Panc1 (cell line): ENCODE measurements at regions not wholly inside any gene's neighbourhood (a gene's known extent, or its start where the extent isn't known, plus 50 kb on each side); places are given as distances from the start of the nearest gene placed in this dataset.

Source experiments
- ATAC-seq: fragments of 200-7000 bp; cut with Tn5 transposase; 2 replicates; pipeline ENCODE4 v1.9.1; 2020; ENCODE audit warnings: mild to moderate bottlenecking, moderate library complexity
- BruUV-seq: library from RNA; stranded (reverse); fragments of 400-500 nt; replicated peaks from 2 replicates; lab custom pipeline; 2021; lab: Mats Ljungman, UMichigan
- CTCF ChIA-PET: fragments of 300-600 bp; sonication (Branson Sonifier 250); formaldehyde crosslinking; loops from one replicate; lab custom pipeline; 2022; ENCODE audit warnings: antibody characterized with exemption; lab: Charles Lee
- POLR2A ChIA-PET: fragments of 300-600 bp; sonication (Branson Sonifier 250); formaldehyde crosslinking; loops from one replicate; lab custom pipeline; 2022; ENCODE audit warnings: antibody characterized with exemption; lab: Charles Lee
- DNase-seq: peaks from one replicate; pipeline ENCODE4 v3.0.0-alpha.2; 2010; ENCODE audit warnings: low read depth, low spot score
- H3K27ac ChIP-seq: 2 replicates; pipeline ENCODE4 v1.5.1; 2011; ENCODE audit warnings: mild to moderate bottlenecking, low read length, inconsistent platforms
- H3K27me3 ChIP-seq: fragments of 200-500 bp; sonication (Bioruptor generic); 2 replicates; pipeline ENCODE4 v1.6.0; 2014; ENCODE audit warnings: low read length, inconsistent platforms; ENCODE audit not compliant: control insufficient read depth, insufficient read depth
- H3K36me3 ChIP-seq: fragments of 200-500 bp; sonication (Bioruptor generic); 2 replicates; pipeline ENCODE4 v1.5.1; 2014; ENCODE audit warnings: inconsistent platforms, mild to moderate bottlenecking, low read length, moderate library complexity; ENCODE audit not compliant: control insufficient read depth, insufficient read depth
- H3K4me1 ChIP-seq: 2 replicates; pipeline ENCODE4 v1.5.1; 2011; ENCODE audit warnings: inconsistent platforms, mild to moderate bottlenecking, low read length, moderate library complexity; ENCODE audit not compliant: control insufficient read depth, insufficient read depth
- H3K4me3 ChIP-seq, 2 experiments: 2 replicates each; pipeline ENCODE4 v1.5.1; 2011 to 2012; ENCODE audit warnings: low read depth in 2 of 2, low read length in 2 of 2, mild to moderate bottlenecking in 2 of 2, inconsistent platforms in 1 of 2, moderate library complexity in 1 of 2
- H3K9me3 ChIP-seq: fragments of 200-500 bp; sonication (Bioruptor generic); 2 replicates; pipeline ENCODE4 v1.5.1; 2014; ENCODE audit warnings: low read depth, mild to moderate bottlenecking, inconsistent platforms, low read length, moderate library complexity; ENCODE audit not compliant: control insufficient read depth, insufficient read depth
- CTCF ChIP-seq: fragments of 450-650 bp; IDR thresholded peaks from 2 replicates; pipeline ENCODE4 v1.5.1; 2017; ENCODE audit warnings: mild to moderate bottlenecking
- POLR2AphosphoS5 ChIP-seq: IDR thresholded peaks from 2 replicates; pipeline ENCODE4 v1.6.1; 2012; ENCODE audit warnings: mild to moderate bottlenecking, low read depth, low read length, moderate library complexity
- REST ChIP-seq, 2 experiments: IDR thresholded peaks; 2 replicates each; pipeline ENCODE4 v1.6.1; 2011 to 2012; ENCODE audit warnings: low read depth in 2 of 2, control low read depth in 1 of 2, low read length in 1 of 2, mild to moderate bottlenecking in 1 of 2, moderate library complexity in 1 of 2; ENCODE audit not compliant: insufficient read depth in 1 of 2
- SIN3A ChIP-seq: IDR thresholded peaks from 2 replicates; pipeline ENCODE4 v1.6.1; 2012; ENCODE audit warnings: low read depth, mild to moderate bottlenecking, low read length, moderate library complexity, borderline replicate concordance; ENCODE audit not compliant: insufficient read depth
- TCF7L2 ChIP-seq: IDR thresholded peaks from 2 replicates; pipeline ENCODE4 v1.6.1; 2011; ENCODE audit warnings: mild to moderate bottlenecking, low read depth, low read length, inconsistent platforms
- in situ Hi-C: cut with HindIII; loops from 2 replicates; pipeline ENCODE4 v1.10.0; 2016; ENCODE audit warnings: low sequenced_read_pairs, low pct_unique_long_range_greater_than_20kb
- intact Hi-C: fragments of 100-400 bp; cut with micrococcal nuclease; formaldehyde crosslinking; loops from one replicate; pipeline ENCODE4 v1.10.0; 2022; ENCODE audit not compliant: unreplicated experiment

GRCh38 chr16:25614716-25615265 is 77.0 kb upstream of the HS3ST4 start:
- TF ChIP-seq POLR2AphosphoS5 = no peak
- Histone ChIP-seq H3K27ac (no peak overlapping the region), H3K4me3 (no peak overlapping the region), H3K27me3 (no peaks in the 10 kb centered on the region), H3K36me3 (no peaks in the 10 kb centered on the region), H3K4me1 (no peaks in the 10 kb centered on the region), H3K9me3 (no peaks in the 10 kb centered on the region)
- DNase-seq (no peak), ATAC-seq (no peak)
- ChIA-PET POLR2A (no interaction called here), CTCF (no interaction called here)
- BruUV-seq = no TSS peak
- in situ Hi-C loops (no loop called here), intact Hi-C loops (no loop called here)

- in situ Hi-C loops (no loop called here), intact Hi-C loops (no loop called here)
- no peaks in the 10 kb centered on the region for H3K4me1 ChIP-seq
- H3K4me3 ChIP-seq = no peak overlapping the region
- TF ChIP-seq TCF7L2 (no peak), CTCF (no peak), POLR2AphosphoS5 (no peak), SIN3A (no peak), REST (IDR thresholded peaks at IDR 0.05; ENCODE audit: insufficient read depth in 1 of 2, low read depth in 2 of 2, low read length in 1 of 2) (no peak)
- H3K27me3 ChIP-seq = no peaks in the 10 kb centered on the region
- no peak for DNase-seq
- no peaks in the 10 kb centered on the region for H3K9me3 ChIP-seq
- ChIA-PET CTCF (no interaction called here), POLR2A (no interaction called here)
- H3K36me3 ChIP-seq = no peaks in the 10 kb centered on the region
- H3K27ac ChIP-seq = no peak overlapping the region
- ATAC-seq = no peak
- no TSS peak for BruUV-seq
Measured at GRCh38 chr16:25613931-25614330, 77.8 kb upstream of the HS3ST4 start.

GRCh38 chr16:25608002-25608401 is 83.8 kb upstream of the HS3ST4 start:
- POLR2A ChIA-PET = no interaction called here
- H3K4me3 ChIP-seq = no peak overlapping the region
- TF ChIP-seq POLR2AphosphoS5 (no peak), SIN3A (no peak), CTCF (no peak), TCF7L2 (no peak), REST (IDR thresholded peaks at IDR 0.05; ENCODE audit: insufficient read depth in 1 of 2, low read depth in 2 of 2, low read length in 1 of 2) (no peak)
- BruUV-seq = no TSS peak
- intact Hi-C loops (no loop called here), in situ Hi-C loops (no loop called here)
- no peaks in the 10 kb centered on the region; the same call in 1 of the 2 replicates for H3K27me3 ChIP-seq
- no peaks in the 10 kb centered on the region for H3K9me3 ChIP-seq
- H3K27ac ChIP-seq = no peak overlapping the region
- ATAC-seq (no peak), DNase-seq (no peak)
- CTCF ChIA-PET = no interaction called here
- H3K36me3 ChIP-seq = no peaks in the 10 kb centered on the region
- H3K4me1 ChIP-seq = no peaks in the 10 kb centered on the region
